ENCODE measurements at regions not wholly inside any gene's neighbourhood (a gene's known extent, or its start where the extent isn't known, plus 50 kb on each side); places are given as distances from the start of the nearest gene placed in this dataset.

DNA sequence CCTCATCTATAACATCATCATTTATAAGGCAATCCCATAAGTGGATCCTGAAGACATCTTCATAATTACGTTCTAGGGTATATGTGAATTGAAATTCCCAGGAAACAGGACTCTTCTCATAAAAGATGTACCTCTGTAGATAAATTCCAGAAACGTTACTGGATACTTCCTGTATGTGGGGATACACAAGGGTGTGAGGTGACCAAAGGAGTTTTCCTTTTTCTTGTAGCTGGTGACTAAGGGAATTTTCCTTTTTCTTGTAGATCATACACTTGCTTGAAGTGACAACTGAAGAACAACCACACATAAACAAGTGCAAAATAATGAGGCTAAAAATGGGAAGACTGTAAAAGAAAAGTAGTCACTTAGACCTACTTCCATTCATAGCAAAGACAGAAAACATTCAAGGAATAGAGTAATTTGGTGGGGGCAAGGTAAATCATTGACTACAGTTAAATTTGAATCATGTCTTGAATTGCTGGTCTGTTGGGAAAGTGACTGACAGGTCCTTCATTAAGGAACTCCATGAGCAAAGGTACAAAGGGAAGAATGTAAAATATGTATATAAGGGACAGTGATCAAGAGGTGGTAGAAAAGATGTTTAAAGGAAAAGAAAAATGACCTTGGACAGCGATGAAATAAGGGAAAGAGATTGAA is 53.2 kb upstream of the UBE2E3 start:
- Histone ChIP-seq H3K4me3 (replicated peaks in 1 of 2; ENCODE audit: low read depth in 1 of 2, low read length in 2 of 2) (no peak overlapping the region), H3K9me2 (ENCODE audit: insufficient read depth) (no peaks in the 10 kb centered on the region; the same call in 1 of the 2 replicates), H2AFZ (ENCODE audit: low read depth, low read length, poor library complexity, severe bottlenecking) (no peak overlapping the region), H3K27ac (ENCODE audit: low read depth, low read length) (no peak overlapping the region), H3K9me3 (ENCODE audit: control insufficient read depth in 1 of 2, insufficient read depth in 1 of 2, low read depth in 1 of 2, low read length in 2 of 2) (no peaks in the 10 kb centered on the region), H3K4me2 (ENCODE audit: low read length) (no peak overlapping the region), H3K4me1 (ENCODE audit: control insufficient read depth in 1 of 2, insufficient read depth in 2 of 2, low read length in 2 of 2) (no peaks in the 10 kb centered on the region), H4K20me1 (ENCODE audit: insufficient read depth) (no peaks in the 10 kb centered on the region), H3K36me3 (ENCODE audit: control insufficient read depth in 1 of 2, insufficient read depth in 2 of 2, low read length in 2 of 2) (no peaks in the 10 kb centered on the region), H3K79me2 (ENCODE audit: insufficient read depth, low read length) (no peaks in the 10 kb centered on the region), H3K9ac (ENCODE audit: low read length) (no peak overlapping the region), H3K27me3 (ENCODE audit: insufficient read depth, low read length) (no peaks in the 10 kb centered on the region)
- CTCF ChIA-PET: no interaction called here
- no peak for ATAC-seq
- no TSS peak for BruUV-seq (replicated peaks)
- intact Hi-C loops (cut with micrococcal nuclease): no loop called here
- TF ChIP-seq ZNF274 (IDR thresholded peaks at IDR 0.05; ENCODE audit: low read depth, low read length): no peak
- no peak for TF ChIP-seq RAD21 (IDR thresholded peaks at IDR 0.05; ENCODE audit: low read depth)
- TF ChIP-seq EZH2phosphoT487 (IDR thresholded peaks at IDR 0.05; ENCODE audit: borderline replicate concordance): no peak
- no peak for TF ChIP-seq YY1 (IDR thresholded peaks at IDR 0.05; ENCODE audit: extremely low read depth, insufficient replicate concordance, low read depth, low read length)
- no peak for TF ChIP-seq CEBPB (IDR thresholded peaks at IDR 0.05; ENCODE audit: low read depth)
- TF ChIP-seq EGR1 (IDR thresholded peaks at IDR 0.05; ENCODE audit: low read depth): no peak
- TF ChIP-seq, protein P1, sequence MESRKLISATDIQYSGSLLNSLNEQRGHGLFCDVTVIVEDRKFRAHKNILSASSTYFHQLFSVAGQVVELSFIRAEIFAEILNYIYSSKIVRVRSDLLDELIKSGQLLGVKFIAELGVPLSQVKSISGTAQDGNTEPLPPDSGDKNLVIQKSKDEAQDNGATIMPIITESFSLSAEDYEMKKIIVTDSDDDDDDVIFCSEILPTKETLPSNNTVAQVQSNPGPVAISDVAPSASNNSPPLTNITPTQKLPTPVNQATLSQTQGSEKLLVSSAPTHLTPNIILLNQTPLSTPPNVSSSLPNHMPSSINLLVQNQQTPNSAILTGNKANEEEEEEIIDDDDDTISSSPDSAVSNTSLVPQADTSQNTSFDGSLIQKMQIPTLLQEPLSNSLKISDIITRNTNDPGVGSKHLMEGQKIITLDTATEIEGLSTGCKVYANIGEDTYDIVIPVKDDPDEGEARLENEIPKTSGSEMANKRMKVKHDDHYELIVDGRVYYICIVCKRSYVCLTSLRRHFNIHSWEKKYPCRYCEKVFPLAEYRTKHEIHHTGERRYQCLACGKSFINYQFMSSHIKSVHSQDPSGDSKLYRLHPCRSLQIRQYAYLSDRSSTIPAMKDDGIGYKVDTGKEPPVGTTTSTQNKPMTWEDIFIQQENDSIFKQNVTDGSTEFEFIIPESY (IDR thresholded peaks at IDR 0.05; ENCODE audit: extremely low read depth, insufficient replicate concordance, low read length): no peak
- no peak for TF ChIP-seq SP1 (IDR thresholded peaks at IDR 0.05; ENCODE audit: low read depth)
- no peak for TF ChIP-seq POLR2A (IDR thresholded peaks at IDR 0.05; ENCODE audit: borderline replicate concordance, extremely low read depth, insufficient read depth, insufficient read length)
- TF ChIP-seq, protein P2, sequence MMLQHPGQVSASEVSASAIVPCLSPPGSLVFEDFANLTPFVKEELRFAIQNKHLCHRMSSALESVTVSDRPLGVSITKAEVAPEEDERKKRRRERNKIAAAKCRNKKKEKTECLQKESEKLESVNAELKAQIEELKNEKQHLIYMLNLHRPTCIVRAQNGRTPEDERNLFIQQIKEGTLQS (IDR thresholded peaks at IDR 0.05): no peak
- no peak for TF ChIP-seq TCF7L2 (IDR thresholded peaks at IDR 0.05; ENCODE audit: borderline replicate concordance, extremely low read depth, insufficient read depth, insufficient read length)
- TF ChIP-seq, protein P3, sequence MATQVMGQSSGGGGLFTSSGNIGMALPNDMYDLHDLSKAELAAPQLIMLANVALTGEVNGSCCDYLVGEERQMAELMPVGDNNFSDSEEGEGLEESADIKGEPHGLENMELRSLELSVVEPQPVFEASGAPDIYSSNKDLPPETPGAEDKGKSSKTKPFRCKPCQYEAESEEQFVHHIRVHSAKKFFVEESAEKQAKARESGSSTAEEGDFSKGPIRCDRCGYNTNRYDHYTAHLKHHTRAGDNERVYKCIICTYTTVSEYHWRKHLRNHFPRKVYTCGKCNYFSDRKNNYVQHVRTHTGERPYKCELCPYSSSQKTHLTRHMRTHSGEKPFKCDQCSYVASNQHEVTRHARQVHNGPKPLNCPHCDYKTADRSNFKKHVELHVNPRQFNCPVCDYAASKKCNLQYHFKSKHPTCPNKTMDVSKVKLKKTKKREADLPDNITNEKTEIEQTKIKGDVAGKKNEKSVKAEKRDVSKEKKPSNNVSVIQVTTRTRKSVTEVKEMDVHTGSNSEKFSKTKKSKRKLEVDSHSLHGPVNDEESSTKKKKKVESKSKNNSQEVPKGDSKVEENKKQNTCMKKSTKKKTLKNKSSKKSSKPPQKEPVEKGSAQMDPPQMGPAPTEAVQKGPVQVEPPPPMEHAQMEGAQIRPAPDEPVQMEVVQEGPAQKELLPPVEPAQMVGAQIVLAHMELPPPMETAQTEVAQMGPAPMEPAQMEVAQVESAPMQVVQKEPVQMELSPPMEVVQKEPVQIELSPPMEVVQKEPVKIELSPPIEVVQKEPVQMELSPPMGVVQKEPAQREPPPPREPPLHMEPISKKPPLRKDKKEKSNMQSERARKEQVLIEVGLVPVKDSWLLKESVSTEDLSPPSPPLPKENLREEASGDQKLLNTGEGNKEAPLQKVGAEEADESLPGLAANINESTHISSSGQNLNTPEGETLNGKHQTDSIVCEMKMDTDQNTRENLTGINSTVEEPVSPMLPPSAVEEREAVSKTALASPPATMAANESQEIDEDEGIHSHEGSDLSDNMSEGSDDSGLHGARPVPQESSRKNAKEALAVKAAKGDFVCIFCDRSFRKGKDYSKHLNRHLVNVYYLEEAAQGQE (IDR thresholded peaks at IDR 0.05; ENCODE audit: low read depth): no peak
- TF ChIP-seq, protein P4, sequence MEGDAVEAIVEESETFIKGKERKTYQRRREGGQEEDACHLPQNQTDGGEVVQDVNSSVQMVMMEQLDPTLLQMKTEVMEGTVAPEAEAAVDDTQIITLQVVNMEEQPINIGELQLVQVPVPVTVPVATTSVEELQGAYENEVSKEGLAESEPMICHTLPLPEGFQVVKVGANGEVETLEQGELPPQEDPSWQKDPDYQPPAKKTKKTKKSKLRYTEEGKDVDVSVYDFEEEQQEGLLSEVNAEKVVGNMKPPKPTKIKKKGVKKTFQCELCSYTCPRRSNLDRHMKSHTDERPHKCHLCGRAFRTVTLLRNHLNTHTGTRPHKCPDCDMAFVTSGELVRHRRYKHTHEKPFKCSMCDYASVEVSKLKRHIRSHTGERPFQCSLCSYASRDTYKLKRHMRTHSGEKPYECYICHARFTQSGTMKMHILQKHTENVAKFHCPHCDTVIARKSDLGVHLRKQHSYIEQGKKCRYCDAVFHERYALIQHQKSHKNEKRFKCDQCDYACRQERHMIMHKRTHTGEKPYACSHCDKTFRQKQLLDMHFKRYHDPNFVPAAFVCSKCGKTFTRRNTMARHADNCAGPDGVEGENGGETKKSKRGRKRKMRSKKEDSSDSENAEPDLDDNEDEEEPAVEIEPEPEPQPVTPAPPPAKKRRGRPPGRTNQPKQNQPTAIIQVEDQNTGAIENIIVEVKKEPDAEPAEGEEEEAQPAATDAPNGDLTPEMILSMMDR (IDR thresholded peaks at IDR 0.05 in 2 of 3, conservative IDR thresholded peaks at IDR 0.05 in 1 of 3; ENCODE audit: borderline replicate concordance in 1 of 3, insufficient read depth in 1 of 3, low read depth in 2 of 3, low read length in 2 of 3): no peak
- TF ChIP-seq POLR2AphosphoS5 (IDR thresholded peaks at IDR 0.05; ENCODE audit: low read depth, low read length): no peak
- no peak for TF ChIP-seq JUND (IDR thresholded peaks at IDR 0.05)
- no peak for TF ChIP-seq FOSL1 (IDR thresholded peaks at IDR 0.05; ENCODE audit: low read depth)
- TF ChIP-seq EZH2 (IDR thresholded peaks at IDR 0.05): no peak
- RAD21 ChIA-PET (ENCODE audit: low non-redundant PET in 1 of 2, low total read pairs in 2 of 2, uncharacterized antibody in 2 of 2, unreplicated experiment in 2 of 2): no interaction called here
- DNase-seq (ENCODE audit: low read depth, low spot score): no peak
- POLR2A ChIA-PET: no interaction called here
